ENCODE measurements at regions not wholly inside any gene's neighbourhood (a gene's known extent, or its start where the extent isn't known, plus 50 kb on each side); places are given as distances from the start of the nearest gene placed in this dataset.

- H3K27ac Mint-ChIP-seq, result no peak overlapping the region
- H3K36me3 Mint-ChIP-seq, result no peaks in the 10 kb centered on the region
- no peak overlapping the region for H3K4me3 Mint-ChIP-seq
- peaks cover 13 to 18% of the 10 kb centered on the region in 2 donors for H3K27me3 Mint-ChIP-seq
- no peaks in the 10 kb centered on the region for H3K9me3 Mint-ChIP-seq
- DNase-seq, result no peak
- H3K4me1 Mint-ChIP-seq, result peaks cover 0 to 5% of the 10 kb centered on the region in 2 donors
- no peak for ATAC-seq (replicated peaks)
Observed at GRCh38 chr3:182739619-182740018, 53.7 kb upstream of the ATP11B start.

DNA sequence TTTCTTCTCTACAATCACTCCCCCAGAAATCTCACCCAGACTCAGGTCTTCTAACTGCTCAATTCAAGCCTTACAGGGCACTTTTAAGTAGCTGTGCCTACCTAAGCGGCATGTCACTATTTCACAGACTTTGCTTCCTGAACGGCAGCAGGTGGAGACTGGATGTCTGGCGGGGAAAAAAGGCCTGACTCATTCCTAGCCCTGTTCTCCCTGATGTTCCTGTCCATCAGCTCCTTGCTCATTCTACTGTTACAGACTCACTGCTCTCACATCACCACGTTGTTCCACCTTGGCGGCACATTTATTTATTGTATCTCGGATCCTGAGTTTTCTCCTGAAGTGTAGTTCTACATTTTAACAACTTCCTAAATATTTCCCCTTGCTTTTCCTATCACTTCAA lies 52.6 kb upstream of the ATP11B start:
- Mint-ChIP-seq H3K9me3 (no peaks in the 10 kb centered on the region), H3K27ac (no peak overlapping the region), H3K36me3 (no peaks in the 10 kb centered on the region), H3K27me3 (peaks cover 13 to 17% of the 10 kb centered on the region in 2 donors), H3K4me1 (peaks cover 0 to 5% of the 10 kb centered on the region in 2 donors), H3K4me3 (no peak overlapping the region)
- no peak for DNase-seq
- no peak for ATAC-seq (replicated peaks)

GRCh38 chr3:182741214-182741613 lies 52.1 kb upstream of the ATP11B start:
- DNase-seq, result no peak
- H3K36me3 Mint-ChIP-seq, result no peaks in the 10 kb centered on the region
- H3K4me1 Mint-ChIP-seq, result peaks cover 0 to 5% of the 10 kb centered on the region in 2 donors
- H3K27ac Mint-ChIP-seq, result no peak overlapping the region
- peaks cover 13 to 17% of the 10 kb centered on the region in 2 donors for H3K27me3 Mint-ChIP-seq
- H3K9me3 Mint-ChIP-seq, result no peaks in the 10 kb centered on the region
- H3K4me3 Mint-ChIP-seq, result no peak overlapping the region
- no peak for ATAC-seq (replicated peaks)
